ENCODE measurements at regions not wholly inside any gene's neighbourhood (a gene's known extent, or its start where the extent isn't known, plus 50 kb on each side); places are given as distances from the start of the nearest gene placed in this dataset.

DNA sequence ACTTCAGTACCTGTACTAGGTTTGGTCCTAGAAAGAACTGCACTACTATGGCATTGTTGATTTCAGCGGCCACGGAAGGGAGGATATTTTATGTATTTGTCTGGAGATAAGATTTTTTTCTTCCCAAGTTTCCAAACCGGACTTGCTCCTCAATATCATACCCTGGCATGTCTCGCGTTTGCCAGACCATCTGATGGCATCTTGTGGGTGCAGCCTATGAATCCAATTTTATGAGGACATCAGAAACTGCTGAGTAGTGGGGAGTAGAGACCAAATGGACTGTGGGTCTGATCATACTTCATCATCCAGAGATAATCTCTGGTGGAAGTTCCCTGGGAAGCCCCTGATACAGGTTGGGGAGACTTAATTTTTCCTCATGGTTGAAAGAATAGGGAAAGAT, 716.1 kb upstream of the WWC1 start:
- H3K4me3 ChIP-seq (ENCODE audit: low read depth, low read length), result no peak overlapping the region
- TF ChIP-seq POLR2A (IDR thresholded peaks at IDR 0.05; ENCODE audit: extremely low read depth, insufficient read length) (no peak), MYC (IDR thresholded peaks at IDR 0.05; ENCODE audit: low read depth, low read length) (no peak), CTCF (IDR thresholded peaks at IDR 0.05; ENCODE audit: low read depth, low read length) (no peak), MAX (IDR thresholded peaks at IDR 0.05; ENCODE audit: low read depth, low read length) (no peak)
- no peak for DNase-seq (ENCODE audit: low read depth)

- no peak for DNase-seq (ENCODE audit: low read depth)
- TF ChIP-seq MYC (IDR thresholded peaks at IDR 0.05; ENCODE audit: low read depth, low read length) (no peak), POLR2A (IDR thresholded peaks at IDR 0.05; ENCODE audit: extremely low read depth, insufficient read length) (no peak), MAX (IDR thresholded peaks at IDR 0.05; ENCODE audit: low read depth, low read length) (no peak), CTCF (IDR thresholded peaks at IDR 0.05; ENCODE audit: low read depth, low read length) (no peak)
- no peak overlapping the region for H3K4me3 ChIP-seq (ENCODE audit: low read depth, low read length)
Observed at GRCh38 chr5:167576126-167576525, 715.3 kb upstream of the WWC1 start.

DNA sequence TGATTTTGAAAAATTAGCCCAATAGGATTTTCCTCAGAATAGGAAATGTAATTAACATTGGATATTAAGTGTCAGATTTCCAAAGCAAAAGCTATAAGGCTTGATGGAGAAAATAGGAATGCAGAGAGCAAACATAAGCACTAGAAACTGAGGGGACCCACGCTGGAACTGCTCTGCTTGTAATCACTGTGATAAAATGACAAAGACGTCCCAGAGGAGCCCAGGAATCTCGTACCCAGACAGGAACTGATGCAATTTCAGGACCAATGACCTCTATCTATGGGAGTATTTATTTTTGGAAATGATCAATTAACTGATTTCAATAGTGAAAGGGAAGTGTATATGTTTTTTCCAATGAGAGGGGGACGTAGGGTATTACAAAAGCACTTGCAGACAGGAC, 714.5 kb upstream of the WWC1 start:
- TF ChIP-seq POLR2A (IDR thresholded peaks at IDR 0.05; ENCODE audit: extremely low read depth, insufficient read length) (no peak), MYC (IDR thresholded peaks at IDR 0.05; ENCODE audit: low read depth, low read length) (no peak), MAX (IDR thresholded peaks at IDR 0.05; ENCODE audit: low read depth, low read length) (no peak), CTCF (IDR thresholded peaks at IDR 0.05; ENCODE audit: low read depth, low read length) (no peak)
- DNase-seq (ENCODE audit: low read depth), result no peak
- no peak overlapping the region for H3K4me3 ChIP-seq (ENCODE audit: low read depth, low read length)

GRCh38 chr5:167577616-167578015, 713.8 kb upstream of the WWC1 start:
- TF ChIP-seq POLR2A (IDR thresholded peaks at IDR 0.05; ENCODE audit: extremely low read depth, insufficient read length), result no peak
- TF ChIP-seq CTCF (IDR thresholded peaks at IDR 0.05; ENCODE audit: low read depth, low read length), result no peak
- TF ChIP-seq MYC (IDR thresholded peaks at IDR 0.05; ENCODE audit: low read depth, low read length), result no peak
- TF ChIP-seq MAX (IDR thresholded peaks at IDR 0.05; ENCODE audit: low read depth, low read length), result no peak
- DNase-seq (ENCODE audit: low read depth), result no peak
- H3K4me3 ChIP-seq (ENCODE audit: low read depth, low read length), result no peak overlapping the region

DNA sequence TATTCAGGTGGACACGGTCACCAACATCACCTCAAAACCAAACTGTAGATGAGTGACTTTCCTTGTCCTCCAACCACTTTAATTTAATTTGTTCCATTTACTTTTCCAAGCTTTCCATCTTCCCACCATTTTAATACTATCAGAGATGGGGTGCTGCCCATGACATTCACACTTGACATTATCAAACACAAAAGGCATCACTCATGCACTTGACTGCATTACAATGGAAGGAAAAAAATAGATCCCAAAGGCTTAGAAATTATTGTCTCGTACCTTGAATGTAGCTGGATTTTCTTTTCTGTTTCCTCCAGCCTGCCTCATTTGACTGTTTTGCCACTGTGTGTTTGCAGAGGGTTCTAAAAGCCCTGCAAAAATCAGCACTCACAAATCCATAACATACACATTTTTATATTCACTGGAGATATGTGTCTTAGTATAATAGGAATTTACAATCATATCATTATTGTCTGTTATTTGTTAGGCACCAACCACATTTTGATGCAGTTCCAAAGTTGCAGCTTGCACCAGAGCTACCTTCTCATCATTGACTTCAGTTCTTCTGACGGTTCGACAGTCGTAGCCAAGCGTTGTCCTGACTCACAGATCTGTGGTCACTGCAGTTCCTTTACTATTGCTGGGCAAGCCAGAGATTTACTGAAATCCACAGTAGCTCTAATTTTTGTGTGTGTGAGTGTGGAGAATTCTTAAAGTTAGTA, 712.3 kb upstream of the WWC1 start:
- DNase-seq (ENCODE audit: low read depth), result no peak
- no peak for TF ChIP-seq MAX (IDR thresholded peaks at IDR 0.05; ENCODE audit: low read depth, low read length)
- no peak for TF ChIP-seq MYC (IDR thresholded peaks at IDR 0.05; ENCODE audit: low read depth, low read length)
- TF ChIP-seq POLR2A (IDR thresholded peaks at IDR 0.05; ENCODE audit: extremely low read depth, insufficient read length), result no peak
- TF ChIP-seq CTCF (IDR thresholded peaks at IDR 0.05; ENCODE audit: low read depth, low read length), result no peak
- H3K4me3 ChIP-seq (ENCODE audit: low read depth, low read length), result no peak overlapping the region

All from NB4 (cell line).